ENCODE measurements at regions not wholly inside any gene's neighbourhood (a gene's known extent, or its start where the extent isn't known, plus 50 kb on each side); places are given as distances from the start of the nearest gene placed in this dataset.
A peak's percentile ranks its signal among the peaks of the same experiment; 100 is the strongest.

DNA sequence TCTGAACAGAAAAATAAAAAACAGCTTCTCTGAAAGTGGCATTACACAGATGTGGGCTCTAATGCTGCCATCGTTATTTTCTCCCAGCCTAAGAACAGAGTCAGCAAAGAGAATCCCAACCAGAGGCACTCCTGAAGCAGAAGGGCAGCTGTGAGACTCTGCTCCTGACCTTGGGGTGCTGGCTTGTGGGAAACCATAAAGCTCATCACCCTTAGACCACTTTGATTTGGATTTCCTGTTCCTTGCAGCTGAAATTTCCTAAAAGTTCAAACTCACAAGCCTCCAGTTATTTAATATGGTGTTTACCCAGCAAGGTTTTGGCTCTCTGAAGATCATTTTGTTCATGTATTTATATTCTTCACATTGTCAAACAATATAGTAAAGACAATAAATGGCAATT is 814.8 kb downstream of the TNS3 start:
- ATAC-seq, result no peak
- RAD21 ChIA-PET (ENCODE audit: low non-redundant PET in 1 of 2, low total read pairs in 2 of 2, uncharacterized antibody in 2 of 2, unreplicated experiment in 2 of 2), result no interaction called here
- Histone ChIP-seq H3K36me3 (ENCODE audit: control insufficient read depth in 1 of 2, insufficient read depth in 2 of 2, low read length in 2 of 2) (0 out of 4 replicates have a peak, but pooled peaks cover 0 to 3% of the 10 kb centered on the region in 2 experiments), H2AFZ (ENCODE audit: low read depth, low read length, poor library complexity, severe bottlenecking) (no peak overlapping the region), H4K20me1 (ENCODE audit: insufficient read depth) (no peaks in the 10 kb centered on the region), H3K79me2 (ENCODE audit: insufficient read depth, low read length) (no peaks in the 10 kb centered on the region), H3K9me2 (ENCODE audit: insufficient read depth) (no peaks in the 10 kb centered on the region), H3K27ac (ENCODE audit: low read depth, low read length) (no peak overlapping the region), H3K27me3 (ENCODE audit: insufficient read depth, low read length) (no peaks in the 10 kb centered on the region), H3K4me1 (ENCODE audit: control insufficient read depth in 1 of 2, insufficient read depth in 2 of 2, low read length in 2 of 2) (peaks cover 15 to 18% of the 10 kb centered on the region in 2 experiments), H3K4me3 (replicated peaks in 1 of 2; ENCODE audit: low read depth in 1 of 2, low read length in 2 of 2) (no peak overlapping the region), H3K9me3 (ENCODE audit: control insufficient read depth in 1 of 2, insufficient read depth in 1 of 2, low read depth in 1 of 2, low read length in 2 of 2) (peaks cover 0 to 5% of the 10 kb centered on the region in 2 experiments; a peak in 1 of 4 replicates), H3K9ac (ENCODE audit: low read length) (no peak overlapping the region), H3K4me2 (ENCODE audit: low read length) (no peak overlapping the region)
- TF ChIP-seq, protein P1, sequence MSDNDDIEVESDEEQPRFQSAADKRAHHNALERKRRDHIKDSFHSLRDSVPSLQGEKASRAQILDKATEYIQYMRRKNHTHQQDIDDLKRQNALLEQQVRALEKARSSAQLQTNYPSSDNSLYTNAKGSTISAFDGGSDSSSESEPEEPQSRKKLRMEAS (IDR thresholded peaks at IDR 0.05), result no peak
- intact Hi-C loops (cut with micrococcal nuclease), result no loop called here
- POLR2A ChIA-PET, result no interaction called here
- BruUV-seq (replicated peaks), result no TSS peak
- DNase-seq (ENCODE audit: low read depth, low spot score), result no peak
- CTCF ChIA-PET, result no interaction called here

DNA sequence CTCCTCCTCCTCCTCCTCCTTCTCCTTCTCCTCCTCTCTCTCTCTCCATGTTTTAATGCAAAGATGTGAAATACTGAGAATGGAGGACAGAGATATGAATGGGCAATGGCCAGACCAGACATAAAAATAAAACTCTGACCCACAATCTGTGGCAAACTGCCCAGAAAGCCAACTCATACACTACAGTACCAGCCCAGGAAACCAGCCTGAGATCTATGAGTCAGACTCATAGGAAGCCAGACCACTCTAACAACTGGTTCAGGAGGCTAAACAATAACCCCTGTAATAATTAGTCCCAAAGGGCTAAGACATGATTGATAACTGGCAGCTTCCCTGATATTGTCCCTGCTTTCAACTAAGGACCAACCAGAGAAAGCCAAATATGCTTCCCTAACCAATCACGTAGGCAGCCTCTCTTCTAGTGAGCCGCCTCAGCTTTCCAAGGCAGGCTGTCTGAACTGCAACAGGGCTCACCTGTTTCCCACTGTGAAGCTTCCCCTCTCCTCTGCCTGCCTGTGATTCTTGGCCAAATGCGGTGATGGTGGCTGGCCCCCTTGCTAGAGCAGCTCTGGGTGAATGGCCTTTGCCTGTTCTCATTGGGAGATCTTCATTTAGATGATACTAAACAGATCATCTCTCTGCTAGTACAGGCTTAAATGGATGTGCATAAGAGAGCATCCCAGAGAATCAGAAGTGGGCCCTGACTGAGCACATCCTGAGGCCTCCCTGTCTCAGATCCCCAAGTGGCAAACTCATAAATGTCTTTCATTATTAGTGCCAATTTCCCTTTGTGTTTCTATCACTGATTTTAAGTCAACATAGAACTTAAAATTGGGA is 817.6 kb downstream of the TNS3 start:
- Histone ChIP-seq H3K27me3 (ENCODE audit: insufficient read depth, low read length) (no peaks in the 10 kb centered on the region), H2AFZ (ENCODE audit: low read depth, low read length, poor library complexity, severe bottlenecking) (peak overlapping the region; percentile 82), H4K20me1 (ENCODE audit: insufficient read depth) (no peaks in the 10 kb centered on the region), H3K9ac (ENCODE audit: low read length) (peak overlapping the region; percentile 26; the same call in 1 of the 2 replicates), H3K4me1 (ENCODE audit: control insufficient read depth in 1 of 2, insufficient read depth in 2 of 2, low read length in 2 of 2) (peaks cover 25 to 29% of the 10 kb centered on the region in 2 experiments), H3K36me3 (ENCODE audit: control insufficient read depth in 1 of 2, insufficient read depth in 2 of 2, low read length in 2 of 2) (0 out of 4 replicates have a peak, but pooled peaks cover 0 to 3% of the 10 kb centered on the region in 2 experiments), H3K9me2 (ENCODE audit: insufficient read depth) (no peaks in the 10 kb centered on the region), H3K79me2 (ENCODE audit: insufficient read depth, low read length) (no peaks in the 10 kb centered on the region), H3K4me2 (ENCODE audit: low read length) (peak overlapping the region; percentile 70), H3K4me3 (replicated peaks in 1 of 2; ENCODE audit: low read depth in 1 of 2, low read length in 2 of 2) (peak overlapping the region in 1 of 2 experiments; percentile 7; a peak in 2 of 4 replicates), H3K27ac (ENCODE audit: low read depth, low read length) (peak overlapping the region; percentile 23), H3K9me3 (ENCODE audit: control insufficient read depth in 1 of 2, insufficient read depth in 1 of 2, low read depth in 1 of 2, low read length in 2 of 2) (peaks cover 0 to 5% of the 10 kb centered on the region in 2 experiments; a peak in 1 of 4 replicates)
- CTCF ChIA-PET, result no interaction called here
- POLR2A ChIA-PET, result no interaction called here
- RAD21 ChIA-PET (ENCODE audit: low non-redundant PET in 1 of 2, low total read pairs in 2 of 2, uncharacterized antibody in 2 of 2, unreplicated experiment in 2 of 2), result no interaction called here
- peak; percentile 98 for ATAC-seq
- BruUV-seq (replicated peaks), result no TSS peak
- peak; percentile 95 for DNase-seq (ENCODE audit: low read depth, low spot score)
- intact Hi-C loops (cut with micrococcal nuclease), result no loop called here
- TF ChIP-seq, protein P2, sequence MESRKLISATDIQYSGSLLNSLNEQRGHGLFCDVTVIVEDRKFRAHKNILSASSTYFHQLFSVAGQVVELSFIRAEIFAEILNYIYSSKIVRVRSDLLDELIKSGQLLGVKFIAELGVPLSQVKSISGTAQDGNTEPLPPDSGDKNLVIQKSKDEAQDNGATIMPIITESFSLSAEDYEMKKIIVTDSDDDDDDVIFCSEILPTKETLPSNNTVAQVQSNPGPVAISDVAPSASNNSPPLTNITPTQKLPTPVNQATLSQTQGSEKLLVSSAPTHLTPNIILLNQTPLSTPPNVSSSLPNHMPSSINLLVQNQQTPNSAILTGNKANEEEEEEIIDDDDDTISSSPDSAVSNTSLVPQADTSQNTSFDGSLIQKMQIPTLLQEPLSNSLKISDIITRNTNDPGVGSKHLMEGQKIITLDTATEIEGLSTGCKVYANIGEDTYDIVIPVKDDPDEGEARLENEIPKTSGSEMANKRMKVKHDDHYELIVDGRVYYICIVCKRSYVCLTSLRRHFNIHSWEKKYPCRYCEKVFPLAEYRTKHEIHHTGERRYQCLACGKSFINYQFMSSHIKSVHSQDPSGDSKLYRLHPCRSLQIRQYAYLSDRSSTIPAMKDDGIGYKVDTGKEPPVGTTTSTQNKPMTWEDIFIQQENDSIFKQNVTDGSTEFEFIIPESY (IDR thresholded peaks at IDR 0.05; ENCODE audit: extremely low read depth, insufficient replicate concordance, low read length), result peak; percentile 47
- TF ChIP-seq, protein P3, sequence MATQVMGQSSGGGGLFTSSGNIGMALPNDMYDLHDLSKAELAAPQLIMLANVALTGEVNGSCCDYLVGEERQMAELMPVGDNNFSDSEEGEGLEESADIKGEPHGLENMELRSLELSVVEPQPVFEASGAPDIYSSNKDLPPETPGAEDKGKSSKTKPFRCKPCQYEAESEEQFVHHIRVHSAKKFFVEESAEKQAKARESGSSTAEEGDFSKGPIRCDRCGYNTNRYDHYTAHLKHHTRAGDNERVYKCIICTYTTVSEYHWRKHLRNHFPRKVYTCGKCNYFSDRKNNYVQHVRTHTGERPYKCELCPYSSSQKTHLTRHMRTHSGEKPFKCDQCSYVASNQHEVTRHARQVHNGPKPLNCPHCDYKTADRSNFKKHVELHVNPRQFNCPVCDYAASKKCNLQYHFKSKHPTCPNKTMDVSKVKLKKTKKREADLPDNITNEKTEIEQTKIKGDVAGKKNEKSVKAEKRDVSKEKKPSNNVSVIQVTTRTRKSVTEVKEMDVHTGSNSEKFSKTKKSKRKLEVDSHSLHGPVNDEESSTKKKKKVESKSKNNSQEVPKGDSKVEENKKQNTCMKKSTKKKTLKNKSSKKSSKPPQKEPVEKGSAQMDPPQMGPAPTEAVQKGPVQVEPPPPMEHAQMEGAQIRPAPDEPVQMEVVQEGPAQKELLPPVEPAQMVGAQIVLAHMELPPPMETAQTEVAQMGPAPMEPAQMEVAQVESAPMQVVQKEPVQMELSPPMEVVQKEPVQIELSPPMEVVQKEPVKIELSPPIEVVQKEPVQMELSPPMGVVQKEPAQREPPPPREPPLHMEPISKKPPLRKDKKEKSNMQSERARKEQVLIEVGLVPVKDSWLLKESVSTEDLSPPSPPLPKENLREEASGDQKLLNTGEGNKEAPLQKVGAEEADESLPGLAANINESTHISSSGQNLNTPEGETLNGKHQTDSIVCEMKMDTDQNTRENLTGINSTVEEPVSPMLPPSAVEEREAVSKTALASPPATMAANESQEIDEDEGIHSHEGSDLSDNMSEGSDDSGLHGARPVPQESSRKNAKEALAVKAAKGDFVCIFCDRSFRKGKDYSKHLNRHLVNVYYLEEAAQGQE (IDR thresholded peaks at IDR 0.05; ENCODE audit: low read depth), result no peak
- TF ChIP-seq EZH2phosphoT487 (IDR thresholded peaks at IDR 0.05; ENCODE audit: borderline replicate concordance) (no peak), RAD21 (IDR thresholded peaks at IDR 0.05; ENCODE audit: low read depth) (peak; percentile 37; the same call in 1 of the 2 replicates), POLR2AphosphoS5 (IDR thresholded peaks at IDR 0.05; ENCODE audit: low read depth, low read length) (peak; percentile 67), SP1 (IDR thresholded peaks at IDR 0.05; ENCODE audit: low read depth) (peak; percentile 91), CEBPB (IDR thresholded peaks at IDR 0.05; ENCODE audit: low read depth) (peak; percentile 60)
- TF ChIP-seq, protein P4, sequence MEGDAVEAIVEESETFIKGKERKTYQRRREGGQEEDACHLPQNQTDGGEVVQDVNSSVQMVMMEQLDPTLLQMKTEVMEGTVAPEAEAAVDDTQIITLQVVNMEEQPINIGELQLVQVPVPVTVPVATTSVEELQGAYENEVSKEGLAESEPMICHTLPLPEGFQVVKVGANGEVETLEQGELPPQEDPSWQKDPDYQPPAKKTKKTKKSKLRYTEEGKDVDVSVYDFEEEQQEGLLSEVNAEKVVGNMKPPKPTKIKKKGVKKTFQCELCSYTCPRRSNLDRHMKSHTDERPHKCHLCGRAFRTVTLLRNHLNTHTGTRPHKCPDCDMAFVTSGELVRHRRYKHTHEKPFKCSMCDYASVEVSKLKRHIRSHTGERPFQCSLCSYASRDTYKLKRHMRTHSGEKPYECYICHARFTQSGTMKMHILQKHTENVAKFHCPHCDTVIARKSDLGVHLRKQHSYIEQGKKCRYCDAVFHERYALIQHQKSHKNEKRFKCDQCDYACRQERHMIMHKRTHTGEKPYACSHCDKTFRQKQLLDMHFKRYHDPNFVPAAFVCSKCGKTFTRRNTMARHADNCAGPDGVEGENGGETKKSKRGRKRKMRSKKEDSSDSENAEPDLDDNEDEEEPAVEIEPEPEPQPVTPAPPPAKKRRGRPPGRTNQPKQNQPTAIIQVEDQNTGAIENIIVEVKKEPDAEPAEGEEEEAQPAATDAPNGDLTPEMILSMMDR (IDR thresholded peaks at IDR 0.05 in 2 of 3, conservative IDR thresholded peaks at IDR 0.05 in 1 of 3; ENCODE audit: borderline replicate concordance in 1 of 3, insufficient read depth in 1 of 3, low read depth in 2 of 3, low read length in 2 of 3), result no peak
